GM23338 (cell line): ENCODE measurements at regions not wholly inside any gene's neighbourhood (a gene's known extent, or its start where the extent isn't known, plus 50 kb on each side); places are given as distances from the start of the nearest gene placed in this dataset.

Source experiments
- CTCF ChIP-seq, 2 experiments: fragments of 200-600 bp in 1 of 2; sonication (generic) in 1 of 2; conservative IDR thresholded peaks; 2 replicates each; pipeline versions ENCODE4 v1.5.1 to v1.6.1; 2016 to 2017; ENCODE audit warnings: antibody characterized with exemption in 2 of 2, low read depth in 2 of 2, mild to moderate bottlenecking in 2 of 2, moderate library complexity in 1 of 2
- EZH2 ChIP-seq: fragments of 200-600 bp; sonication (generic); IDR thresholded peaks from one replicate; pipeline ENCODE4 v1.8.0; 2017; ENCODE audit warnings: antibody characterized with exemption, mild to moderate bottlenecking, low read depth; ENCODE audit not compliant: unreplicated experiment
- EZH2phosphoT487 ChIP-seq: fragments of 200-600 bp; sonication (generic); IDR thresholded peaks from one replicate; pipeline ENCODE4 v1.8.1; 2018; ENCODE audit warnings: antibody characterized with exemption; ENCODE audit not compliant: unreplicated experiment
- POLR2AphosphoS5 ChIP-seq: IDR thresholded peaks from 2 replicates; pipeline ENCODE4 v1.6.1; 2016; ENCODE audit warnings: antibody characterized with exemption, low read depth
- REST ChIP-seq: IDR thresholded peaks from one replicate; pipeline ENCODE4 v1.6.1; 2018; ENCODE audit warnings: antibody characterized with exemption; ENCODE audit not compliant: unreplicated experiment
- STAT1 ChIP-seq: IDR thresholded peaks from one replicate; pipeline ENCODE4 v1.6.1; 2016; ENCODE audit warnings: antibody characterized with exemption; ENCODE audit not compliant: unreplicated experiment
- ZNF462 ChIP-seq: fragments of 250-450 bp; sonication (Bioruptor Pico); IDR thresholded peaks from 2 replicates; pipeline ENCODE4 v1.5.0; 2020; ENCODE audit warnings: mild to moderate bottlenecking, moderate library complexity

- TF ChIP-seq CTCF (conservative IDR thresholded peaks at IDR 0.05; ENCODE audit: low read depth in 2 of 2), result no peak
- TF ChIP-seq EZH2, result no peak
- no peak for TF ChIP-seq POLR2AphosphoS5
- TF ChIP-seq EZH2phosphoT487, result no peak
- no peak for TF ChIP-seq STAT1
- TF ChIP-seq REST, result no peak
- TF ChIP-seq ZNF462, result no peak
Measured at GRCh38 chr7:121681700-121682099, 191.3 kb upstream of the PTPRZ1 start.
